HG03457 (cell line): ENCODE measurements at regions not wholly inside any gene's neighbourhood (a gene's known extent, or its start where the extent isn't known, plus 50 kb on each side); places are given as distances from the start of the nearest gene placed in this dataset.
"Not testable (repeated sequence)": the region's sequence is repeated elsewhere in the genome, so short reads cannot be mapped to it uniquely, and the experiment has no call there.

Source experiments
- ATAC-seq: cut with Tn5 transposase; IDR thresholded peaks from one replicate; pipeline ENCODE4 v1.9.1; 2021; ENCODE audit warnings: moderate number of reproducible peaks; ENCODE audit not compliant: unreplicated experiment

DNA sequence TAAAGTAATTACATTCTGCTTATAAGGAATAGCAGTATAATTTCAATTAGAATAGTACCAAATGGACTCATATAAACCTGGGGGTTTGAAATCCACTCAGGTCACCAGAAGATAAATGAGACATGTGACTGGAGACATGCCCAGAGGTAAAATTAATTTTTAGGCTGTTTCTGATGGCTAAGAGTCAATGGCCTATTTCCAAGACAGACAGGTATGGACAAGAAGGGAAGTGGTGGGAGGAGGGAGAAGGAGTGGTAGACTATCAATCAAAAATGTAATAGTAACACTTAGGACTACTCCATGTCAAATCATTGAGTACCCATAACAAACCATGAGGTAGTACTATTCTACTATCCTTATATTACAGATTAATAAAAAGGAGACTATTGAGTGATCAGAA is 544.0 kb downstream of the GALC start:
- ATAC-seq = no peak

- ATAC-seq = no peak
These were observed 549.2 kb downstream of the GALC start for GRCh38 chr14:87443787-87444186.

DNA sequence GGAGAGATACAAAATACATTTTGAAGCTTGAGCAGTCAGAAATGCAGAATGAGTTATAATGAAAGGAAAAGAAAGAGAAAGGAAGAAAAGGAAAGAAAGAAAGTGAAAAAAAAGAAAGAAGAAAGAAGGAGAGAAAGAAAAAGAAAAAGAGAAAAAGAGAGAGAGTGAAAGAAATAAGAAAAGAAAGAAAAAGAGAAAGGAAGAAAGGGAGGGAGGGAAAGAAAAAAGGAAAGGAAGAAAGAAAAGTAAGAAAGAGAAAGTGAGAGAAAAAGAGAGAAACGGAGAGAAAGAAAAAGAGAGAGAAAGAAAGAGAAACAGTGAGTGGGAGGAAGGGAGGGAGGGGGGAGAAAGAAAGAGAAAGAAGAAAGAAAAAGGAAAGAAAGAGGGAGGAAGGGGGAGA is 549.9 kb downstream of the GALC start:
- no peak for ATAC-seq

- ATAC-seq = no peak
These were observed 555.8 kb downstream of the GALC start for GRCh38 chr14:87437158-87437557.

DNA sequence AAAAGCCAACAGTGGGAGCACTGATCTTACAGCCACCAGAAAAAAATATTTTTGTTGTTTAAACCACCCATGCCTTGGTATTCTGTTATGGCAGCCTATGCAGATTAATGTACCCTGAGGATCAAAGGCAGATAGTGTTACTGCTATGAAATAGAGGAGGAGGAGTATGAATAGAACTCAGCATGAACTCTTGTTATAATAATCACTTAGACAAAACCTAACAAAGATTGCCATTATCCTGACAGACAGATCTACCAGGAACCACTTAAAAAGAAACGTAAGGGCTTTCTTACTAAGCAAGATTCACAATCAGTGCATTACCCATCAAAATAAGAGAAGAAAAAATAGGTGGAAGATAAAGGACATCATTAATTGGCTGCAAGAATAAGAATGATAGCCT is 558.3 kb downstream of the GALC start:
- ATAC-seq = no peak

- no peak for ATAC-seq
These were observed 559.0 kb downstream of the GALC start for GRCh38 chr14:87434011-87434410.

GRCh38 chr14:87432698-87433097 is 560.3 kb downstream of the GALC start:
- no peak for ATAC-seq

DNA sequence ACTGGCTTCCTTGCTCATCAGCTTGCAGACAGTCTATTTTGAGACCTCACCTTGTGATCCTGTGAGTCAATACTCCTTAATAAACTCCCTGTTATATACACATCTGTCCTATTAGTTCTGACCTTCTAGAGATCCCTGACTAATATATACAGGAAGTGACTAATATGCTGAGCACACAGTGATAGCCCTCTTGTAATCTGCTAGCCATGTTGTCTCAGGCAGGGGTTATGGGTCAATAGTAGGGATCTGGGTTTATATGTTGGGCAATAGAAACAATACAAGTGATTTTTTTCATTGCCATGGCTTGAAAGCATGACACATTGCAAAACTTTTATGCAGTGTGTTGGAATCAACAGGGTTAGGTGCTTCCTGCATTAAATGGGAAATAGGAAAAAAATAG is 562.2 kb downstream of the GALC start:
- no peak for ATAC-seq

- no peak for ATAC-seq
These were observed 562.8 kb downstream of the GALC start for GRCh38 chr14:87430214-87430613.

- ATAC-seq = no peak
These were observed 573.1 kb downstream of the GALC start for GRCh38 chr14:87419925-87420324.

- ATAC-seq = no peak
These were observed 581.6 kb downstream of the GALC start for GRCh38 chr14:87411370-87411769.

DNA sequence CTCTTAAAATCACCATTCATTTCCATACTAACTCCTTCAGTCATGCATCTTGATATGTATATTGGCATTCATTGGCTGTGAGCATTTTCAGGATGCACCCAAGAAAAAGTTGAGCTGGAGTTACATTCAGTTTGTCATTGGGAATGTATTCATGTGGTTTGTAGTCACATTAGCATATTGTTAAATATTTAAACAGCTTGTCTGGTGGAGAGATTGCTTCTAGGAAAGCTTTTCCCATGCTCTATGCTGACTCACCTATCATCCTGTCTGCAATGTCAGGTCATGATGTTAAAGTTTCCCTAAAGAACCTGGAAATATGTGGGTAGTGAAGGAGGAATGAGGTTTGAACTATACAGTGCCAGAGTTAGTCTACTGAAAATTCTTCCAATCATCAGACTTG is 583.6 kb downstream of the GALC start:
- no peak for ATAC-seq

- ATAC-seq = no peak
These were observed 585.6 kb downstream of the GALC start for GRCh38 chr14:87407344-87407743.

DNA sequence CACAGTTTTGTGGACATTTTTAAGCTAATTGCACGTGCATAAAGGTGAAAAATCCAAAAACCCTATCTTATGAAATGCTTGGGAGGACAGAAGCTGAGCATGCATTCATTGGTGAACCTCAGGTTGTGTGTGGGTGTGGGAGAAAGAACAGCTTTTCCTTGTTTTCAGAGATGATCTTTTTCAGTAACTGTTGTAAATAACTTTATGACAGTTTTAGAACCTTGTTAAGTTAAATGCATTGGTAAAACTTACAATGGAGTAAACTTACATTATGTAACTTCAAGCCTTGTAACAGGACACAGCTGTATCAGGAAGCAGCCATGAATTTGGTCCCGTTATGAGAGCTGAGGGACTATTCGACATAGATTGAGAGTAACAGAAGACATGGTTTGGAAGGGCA is 587.4 kb downstream of the GALC start:
- no peak for ATAC-seq

GRCh38 chr14:87397499-87397898 is 595.5 kb downstream of the GALC start:
- ATAC-seq = no peak

DNA sequence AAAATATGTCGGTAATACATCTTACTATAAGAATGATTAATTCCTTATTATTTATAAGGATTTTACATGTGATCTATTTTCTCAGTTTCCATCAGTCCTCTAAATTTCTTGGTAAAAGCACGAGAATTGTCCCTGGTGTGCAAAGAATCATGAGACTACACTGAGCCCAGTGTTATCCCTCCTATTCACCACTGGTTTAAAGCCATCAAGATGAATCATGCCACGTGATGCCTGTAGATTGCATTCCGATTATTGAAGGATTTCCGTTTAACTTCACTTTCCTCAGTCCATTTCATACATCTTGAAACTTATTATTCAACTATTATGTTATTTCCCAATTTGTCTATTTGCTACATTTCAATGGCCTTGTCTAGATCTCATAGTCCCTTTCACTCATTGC is 601.9 kb downstream of the GALC start:
- no peak for ATAC-seq

DNA sequence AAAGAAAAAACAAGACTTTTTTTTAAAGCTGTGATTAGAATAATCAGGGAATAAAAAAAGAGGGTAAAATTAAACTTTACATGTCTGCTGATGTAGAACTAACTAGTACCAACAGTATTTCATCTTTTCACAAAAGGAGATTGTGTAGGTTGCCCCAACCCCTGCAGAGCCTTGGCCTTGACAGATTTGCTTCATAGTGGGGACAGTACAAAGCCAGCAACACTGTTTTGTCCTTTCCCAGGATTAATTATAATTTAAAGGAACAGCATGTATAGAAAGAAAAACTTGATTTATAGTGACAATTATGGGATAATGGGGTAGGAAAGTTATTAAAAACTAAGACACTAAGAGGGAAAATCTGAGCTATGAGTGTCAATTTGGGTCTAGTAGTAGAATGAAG is 604.0 kb downstream of the GALC start:
- no peak for ATAC-seq

DNA sequence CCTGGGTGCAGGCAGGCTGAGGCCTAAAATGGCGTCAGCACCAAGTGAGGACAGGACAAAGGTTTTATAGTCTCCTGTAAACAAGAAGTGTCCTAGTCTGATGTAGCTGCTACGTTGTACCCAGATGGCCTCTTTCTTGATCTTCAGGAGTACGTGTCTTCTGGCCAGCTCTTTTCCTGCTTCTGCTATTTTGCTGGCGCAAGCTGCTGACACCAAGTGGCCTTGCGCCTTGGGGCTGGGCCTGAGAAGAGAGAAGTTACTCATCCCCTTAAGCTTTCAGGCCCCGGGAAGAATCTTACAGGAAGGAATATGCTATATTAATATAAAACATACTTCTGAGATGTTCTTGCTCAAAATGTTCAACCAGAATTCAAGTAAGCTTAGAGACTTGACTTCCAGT is 605.2 kb downstream of the GALC start:
- ATAC-seq = no peak

DNA sequence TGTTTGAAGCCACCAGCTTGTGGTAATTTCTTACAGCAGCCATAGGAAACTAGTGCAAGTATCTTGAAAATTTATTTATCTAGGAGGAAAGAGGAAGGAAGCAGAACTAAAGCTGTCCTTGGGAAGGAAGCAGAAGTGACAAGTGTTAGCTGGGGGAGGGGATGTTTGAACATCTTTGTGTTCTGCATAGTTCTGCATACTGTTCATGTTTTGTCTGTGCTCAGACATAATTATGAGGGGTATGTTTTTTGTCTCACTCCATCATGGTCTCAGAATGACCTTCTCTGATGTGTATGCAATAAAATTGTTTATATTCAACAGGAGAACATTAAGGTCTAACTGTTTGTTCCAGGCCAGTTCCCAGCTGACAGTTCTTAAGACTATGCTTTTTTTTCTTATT is 606.5 kb downstream of the GALC start:
- ATAC-seq = no peak

DNA sequence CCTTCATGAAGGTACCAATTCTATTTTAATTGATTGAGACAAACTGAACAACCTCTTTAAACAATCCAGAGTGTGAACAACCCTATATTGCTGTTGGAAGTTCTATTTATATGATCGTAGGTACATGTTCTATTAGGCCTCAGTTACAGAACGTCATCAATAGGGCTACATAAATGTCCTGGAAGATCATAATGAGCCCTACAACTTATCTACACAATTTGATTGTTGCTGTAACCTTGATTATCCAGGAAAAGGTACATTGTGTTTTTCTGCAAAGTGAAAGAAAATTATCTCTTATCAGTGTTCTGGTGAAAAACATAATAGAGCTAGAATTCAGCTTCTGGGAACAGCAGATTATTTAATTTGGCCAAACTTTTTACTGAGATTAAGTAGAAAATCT is 612.9 kb downstream of the GALC start:
- no peak for ATAC-seq

DNA sequence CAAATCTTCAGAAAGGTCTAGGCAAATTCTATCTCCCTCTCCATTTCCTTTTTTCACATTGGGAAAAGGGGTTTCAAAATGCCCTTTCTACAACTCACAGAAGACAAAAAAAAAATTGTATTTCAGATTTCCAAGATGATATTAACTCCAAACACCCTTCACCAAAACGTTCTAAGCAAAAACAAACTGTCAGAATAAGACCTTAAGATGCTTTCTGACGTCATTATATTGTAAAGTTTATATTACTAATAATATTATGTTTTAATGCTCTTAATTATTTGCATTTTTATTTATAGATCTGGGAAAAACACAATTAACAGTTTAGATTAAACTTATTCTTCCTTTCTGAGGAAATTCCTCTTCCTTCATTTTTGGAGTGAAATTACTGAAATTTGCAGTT is 624.2 kb downstream of the GALC start:
- ATAC-seq = no peak

GRCh38 chr14:87360246-87360645 is 632.7 kb downstream of the GALC start:
- not testable (repeated sequence) for ATAC-seq

DNA sequence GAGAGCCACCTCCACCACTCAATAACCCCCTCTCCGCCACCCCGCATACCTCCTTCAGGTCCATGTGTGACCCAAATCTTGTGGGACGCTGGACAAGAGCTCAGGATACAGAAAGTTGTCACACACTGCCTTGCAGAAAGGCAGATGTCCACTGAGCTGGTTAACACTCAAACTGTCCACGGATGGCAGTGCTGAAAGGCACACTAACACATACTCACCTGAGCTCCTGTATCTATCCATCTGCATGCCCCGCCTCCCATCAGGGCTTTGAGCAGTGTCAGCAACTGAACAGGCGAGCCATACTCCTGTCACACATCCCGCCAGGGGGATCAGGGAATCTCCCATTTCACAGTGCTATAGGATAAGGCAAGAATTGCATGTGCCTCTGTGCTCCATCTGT is 642.0 kb downstream of the GALC start:
- ATAC-seq = no peak

- ATAC-seq = no peak
These were observed 643.1 kb downstream of the GALC start for GRCh38 chr14:87349921-87350320.
